ENCODE measurements at regions not wholly inside any gene's neighbourhood (a gene's known extent, or its start where the extent isn't known, plus 50 kb on each side); places are given as distances from the start of the nearest gene placed in this dataset.
"Not testable (repeated sequence)": the region's sequence is repeated elsewhere in the genome, so short reads cannot be mapped to it uniquely, and the experiment has no call there.

DNA sequence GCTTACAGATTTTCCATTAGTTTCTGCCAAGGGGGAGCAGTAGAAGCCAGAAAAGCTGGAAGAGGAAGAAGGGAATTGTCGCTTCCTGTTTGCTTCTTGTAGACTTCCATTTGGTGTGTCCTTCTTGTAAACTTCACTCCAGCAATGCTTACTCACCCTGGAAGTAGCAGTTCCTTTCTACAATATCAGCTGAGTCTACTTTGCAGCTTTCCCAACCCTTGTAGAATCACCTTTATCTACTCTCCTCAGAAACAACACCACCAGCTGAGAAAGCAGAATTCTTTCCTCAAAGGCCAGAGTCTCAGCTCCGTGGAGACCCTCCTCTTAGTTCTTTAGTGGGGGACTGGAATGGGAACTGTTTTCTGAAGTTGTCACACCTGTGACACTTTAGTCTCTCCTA lies 1136.7 kb upstream of the TMPRSS15 start:
- no peak for DNase-seq

DNA sequence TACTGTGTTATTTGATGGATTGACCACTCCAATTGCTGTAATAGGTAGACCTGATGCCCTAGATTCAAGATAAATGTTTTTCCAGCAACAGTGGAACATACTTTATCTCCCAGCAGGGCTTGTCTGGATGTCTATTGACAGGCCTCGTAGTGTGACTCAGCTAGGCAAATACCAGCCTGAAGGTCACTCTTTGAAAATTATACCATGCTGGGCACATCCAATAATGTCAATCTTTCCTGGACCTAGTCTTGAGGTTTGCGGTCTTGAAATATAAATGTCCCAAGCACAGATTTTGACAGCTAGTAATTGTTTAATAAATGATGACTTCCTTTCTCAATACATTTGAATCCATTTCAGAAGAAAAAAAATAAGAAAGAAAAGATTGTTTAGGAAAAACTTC lies 1138.0 kb upstream of the TMPRSS15 start:
- no peak for DNase-seq

DNA sequence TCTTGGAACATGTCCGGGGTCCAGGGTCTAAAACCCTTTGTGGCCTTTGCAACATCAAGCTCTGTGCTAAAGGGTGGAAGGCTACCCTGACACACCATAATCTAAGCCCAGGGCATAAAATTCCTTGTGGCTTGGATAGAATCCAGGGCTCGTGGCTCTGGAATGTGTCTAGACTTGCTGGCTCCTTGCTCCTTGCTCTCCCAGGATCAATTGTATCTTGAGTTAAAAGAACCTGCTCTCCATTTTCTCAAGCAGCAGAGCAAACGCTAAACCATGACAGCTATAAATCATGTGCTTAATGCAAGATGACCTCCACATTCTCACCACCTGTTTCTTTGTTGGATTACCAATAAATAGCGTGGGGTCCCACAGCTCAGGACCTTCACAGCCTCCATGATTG lies 1140.9 kb upstream of the TMPRSS15 start:
- DNase-seq = not testable (repeated sequence)

DNA sequence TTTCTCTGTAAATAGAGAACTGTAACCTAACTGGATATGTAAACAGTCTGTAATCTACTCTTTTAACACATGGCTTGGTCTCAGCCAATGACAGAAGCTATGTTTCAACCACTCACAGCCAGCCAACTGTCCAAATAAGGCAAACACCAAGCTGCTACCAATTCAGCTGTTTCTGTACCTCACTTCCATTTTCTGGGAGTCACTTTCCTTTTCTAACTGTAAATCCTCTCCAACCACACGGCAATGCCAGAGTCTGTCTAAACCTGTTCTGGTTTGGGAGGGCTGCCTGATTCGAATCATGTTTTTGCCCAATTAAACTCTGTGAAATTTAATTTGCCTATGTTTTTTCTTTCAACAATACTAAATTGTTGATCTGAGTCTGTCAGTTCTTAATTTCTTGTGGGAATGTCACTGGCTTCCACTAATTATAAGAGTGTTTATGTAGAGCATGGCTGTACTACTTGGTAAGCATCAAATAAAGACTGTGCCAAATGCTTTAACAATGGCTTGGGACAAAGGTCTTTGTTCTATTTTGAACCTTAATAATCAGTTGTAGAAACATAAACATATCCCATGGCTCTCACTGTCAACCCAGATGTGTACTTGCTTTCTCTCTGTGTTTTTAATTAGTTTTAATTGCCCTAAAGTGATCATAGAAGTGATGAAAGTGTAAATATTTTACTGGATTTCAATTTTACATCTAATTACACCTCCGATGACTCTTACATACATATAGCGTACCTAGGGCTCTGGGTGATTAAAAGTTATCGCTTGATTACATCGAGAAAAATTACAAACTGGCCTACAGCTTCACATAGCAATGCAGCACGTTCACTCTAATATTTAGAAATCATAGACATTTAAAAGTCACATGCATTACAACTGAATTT lies 1144.6 kb upstream of the TMPRSS15 start:
- no peak for DNase-seq

DNA sequence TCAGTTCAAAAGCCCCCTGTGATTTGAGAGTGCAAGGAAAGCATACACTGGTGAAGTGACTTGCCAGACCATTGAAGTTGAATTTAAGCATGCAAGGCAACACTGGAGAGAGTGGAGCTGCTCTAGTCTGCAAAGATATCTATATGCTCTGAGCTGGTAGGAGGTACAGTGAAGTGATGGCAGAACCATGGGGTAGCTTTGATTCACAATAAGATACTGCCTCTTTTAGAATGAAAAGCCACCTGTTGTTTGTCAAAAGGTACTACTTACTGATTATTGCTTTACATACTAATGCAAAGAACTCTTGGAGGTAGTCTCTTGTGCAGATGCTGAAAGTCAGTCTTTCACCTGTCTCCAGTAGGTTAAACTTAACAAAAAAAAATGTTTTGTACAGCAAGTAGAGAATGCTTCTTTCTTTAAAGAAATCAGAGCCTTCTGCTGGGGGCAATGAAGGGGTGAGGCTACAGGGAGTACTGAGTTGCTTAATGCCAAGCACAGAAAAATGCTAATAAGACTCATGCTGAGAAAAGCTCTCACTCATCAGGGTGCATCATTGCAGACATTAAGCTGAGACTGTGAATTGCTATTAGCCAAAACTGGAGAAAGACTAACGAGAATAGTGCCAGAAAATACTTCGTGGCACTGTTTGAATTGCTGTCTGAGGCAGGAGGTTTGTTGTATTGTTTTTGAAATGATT lies 1150.5 kb upstream of the TMPRSS15 start:
- DNase-seq = no peak

DNA sequence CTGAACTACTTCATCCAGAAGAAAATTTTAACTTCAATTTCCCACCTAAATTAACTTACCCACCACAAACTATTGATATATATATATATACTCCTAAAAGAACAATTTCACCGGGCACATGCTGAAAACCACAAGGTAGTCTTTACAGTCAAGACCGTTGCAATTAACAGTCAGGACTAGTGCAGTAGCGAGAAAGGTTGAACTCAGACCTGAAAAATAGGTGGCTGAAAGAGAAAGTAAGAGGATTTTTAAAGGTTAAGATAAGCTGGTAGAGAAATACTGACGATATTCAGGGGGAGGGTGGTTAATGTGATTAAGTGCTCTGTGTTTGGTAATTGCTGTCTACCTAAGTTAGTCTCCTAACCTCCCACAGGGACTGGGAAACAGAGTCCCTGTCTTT lies 1153.5 kb upstream of the TMPRSS15 start:
- no peak for DNase-seq

DNA sequence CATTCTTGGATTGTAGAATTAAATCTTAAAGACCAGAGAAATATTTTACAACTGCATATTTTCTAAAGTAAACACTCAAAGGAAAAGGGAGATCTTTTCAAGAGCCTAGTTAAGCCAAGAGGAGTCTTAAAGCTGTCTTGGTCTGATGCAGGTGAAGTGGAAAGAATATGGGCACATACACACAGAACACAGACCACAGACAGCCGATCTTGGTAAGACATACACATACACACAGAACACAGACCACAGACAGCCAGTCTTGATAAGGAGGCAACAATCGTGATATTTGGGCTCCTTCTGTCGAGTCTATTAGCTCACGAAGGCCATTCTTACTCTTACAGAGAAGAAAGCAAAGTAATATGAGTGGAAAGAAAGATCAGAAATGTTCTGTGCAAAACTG lies 1153.9 kb upstream of the TMPRSS15 start:
- DNase-seq = no peak

DNA sequence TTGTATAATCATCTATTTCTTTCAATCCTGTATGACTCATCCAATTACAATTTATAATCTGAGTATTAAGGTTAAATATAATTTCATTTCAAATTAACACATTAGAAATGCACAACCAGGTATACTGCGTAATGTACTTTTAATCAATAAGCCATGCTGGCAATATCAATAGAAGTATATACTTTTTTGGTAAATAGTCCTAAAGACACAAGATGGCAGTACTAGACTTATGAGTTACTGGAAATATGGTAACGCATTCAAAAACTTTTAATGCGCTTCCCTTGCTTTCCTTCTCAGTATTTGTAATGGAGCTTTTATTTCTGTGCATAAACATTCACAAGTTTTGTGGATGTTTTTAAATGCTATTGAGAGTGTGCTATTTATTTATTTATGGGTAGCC lies 1162.0 kb upstream of the TMPRSS15 start:
- DNase-seq = no peak

DNA sequence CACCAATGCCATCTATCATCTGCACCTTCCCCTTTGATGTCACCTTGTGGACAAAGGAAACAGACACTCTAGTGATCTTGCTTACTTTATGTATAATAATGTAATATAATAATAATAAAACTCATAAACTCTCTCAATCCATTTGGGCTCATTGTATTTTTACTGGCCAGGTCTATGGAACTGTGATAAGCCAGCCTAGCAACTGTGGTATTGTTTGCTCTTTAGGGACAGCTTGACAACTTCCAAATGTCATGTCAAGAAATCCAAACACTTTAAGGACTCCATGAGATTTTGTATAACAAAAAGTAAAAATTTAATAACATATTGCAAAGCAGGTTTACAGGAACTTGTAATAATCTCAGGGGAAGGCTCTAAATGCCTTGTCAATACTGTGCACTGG lies 1163.4 kb upstream of the TMPRSS15 start:
- no peak for DNase-seq

DNA sequence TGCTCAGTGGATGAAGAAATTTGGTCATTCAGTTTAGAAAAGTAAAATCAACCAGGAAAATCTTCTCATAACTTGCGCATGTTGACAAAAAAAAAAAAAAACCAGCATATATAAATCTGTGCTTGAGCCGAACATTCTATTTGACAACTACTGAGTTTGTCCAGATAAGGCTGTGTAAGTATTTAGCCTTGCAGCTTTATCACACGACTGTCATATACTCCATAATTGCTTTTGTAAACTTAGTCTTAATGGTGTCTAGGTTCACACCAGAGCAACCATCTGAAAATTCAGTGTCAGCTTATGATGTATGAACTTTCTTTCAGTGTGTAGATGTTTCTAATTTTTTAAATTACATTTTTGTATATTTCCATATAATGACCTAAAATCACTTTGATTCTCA lies 1173.8 kb upstream of the TMPRSS15 start:
- DNase-seq = no peak

DNA sequence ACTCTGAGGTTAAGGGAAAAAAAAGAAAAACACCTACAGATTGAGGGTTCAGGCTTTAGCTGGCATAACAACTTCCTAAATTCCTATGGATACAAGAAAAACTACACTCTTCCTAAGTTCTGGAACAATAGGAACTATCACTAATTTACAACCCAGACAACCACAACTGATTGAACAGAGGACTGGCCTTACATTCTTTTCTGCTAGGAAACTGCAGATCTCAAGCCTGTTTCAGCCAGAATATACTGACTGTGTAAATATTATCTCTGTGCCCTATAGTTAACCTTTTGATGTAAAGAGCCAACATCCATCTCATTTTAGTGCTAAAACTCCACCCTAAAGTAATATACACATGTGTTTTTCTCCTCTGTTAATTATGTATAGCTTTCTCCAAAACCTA lies 1186.5 kb upstream of the TMPRSS15 start:
- DNase-seq = no peak

DNA sequence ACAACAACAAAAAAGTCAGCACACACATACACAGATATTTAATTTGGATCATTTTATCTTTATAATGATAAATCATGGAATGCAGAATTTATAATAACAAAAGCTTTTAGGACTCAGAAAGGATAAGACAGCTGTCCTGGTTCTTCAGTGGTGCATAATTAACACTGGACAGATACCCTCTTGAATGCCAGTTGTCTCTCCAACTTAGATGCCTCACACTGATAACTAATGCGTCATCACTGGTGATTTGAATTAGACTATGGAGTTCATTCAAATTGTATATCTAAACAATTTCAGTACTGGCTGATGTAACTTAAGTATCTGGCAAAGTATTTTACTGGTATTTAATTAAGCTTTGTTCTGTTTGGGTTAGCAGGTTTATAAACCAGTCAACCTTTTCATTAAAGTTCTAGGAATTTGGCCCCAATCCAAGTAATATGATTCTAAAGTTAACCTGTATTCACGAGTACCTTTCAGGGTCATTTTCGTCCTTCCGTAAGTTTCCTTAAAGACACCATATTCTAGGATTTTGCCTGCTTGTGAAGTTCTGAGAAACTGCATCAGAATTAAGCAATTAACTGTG lies 1199.5 kb upstream of the TMPRSS15 start:
- DNase-seq = no peak

DNA sequence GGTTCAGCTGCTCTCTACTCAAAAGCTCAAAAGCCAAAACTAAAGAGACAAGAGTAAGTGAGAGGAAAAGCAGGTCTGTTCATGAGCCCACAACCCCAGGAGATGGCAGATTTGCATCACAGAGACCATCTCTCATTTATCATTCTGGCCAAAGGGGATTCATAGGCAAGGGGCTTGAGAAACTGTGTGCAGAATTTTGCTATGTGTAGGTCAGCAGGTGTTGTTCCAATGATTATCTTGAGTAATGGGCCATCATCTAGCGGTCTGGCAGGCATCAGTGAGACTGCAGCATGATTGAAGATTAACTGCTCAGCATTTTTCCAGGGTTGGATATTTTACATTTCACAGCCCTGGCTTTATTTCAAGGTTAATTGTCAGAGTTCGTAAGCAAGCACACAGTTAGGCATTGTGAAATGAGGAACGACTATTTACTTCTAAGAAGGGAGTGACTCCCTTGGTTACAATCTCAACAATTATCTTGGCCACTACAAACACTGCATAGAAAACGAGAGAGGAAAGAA lies 1204.6 kb upstream of the TMPRSS15 start:
- DNase-seq = no peak

DNA sequence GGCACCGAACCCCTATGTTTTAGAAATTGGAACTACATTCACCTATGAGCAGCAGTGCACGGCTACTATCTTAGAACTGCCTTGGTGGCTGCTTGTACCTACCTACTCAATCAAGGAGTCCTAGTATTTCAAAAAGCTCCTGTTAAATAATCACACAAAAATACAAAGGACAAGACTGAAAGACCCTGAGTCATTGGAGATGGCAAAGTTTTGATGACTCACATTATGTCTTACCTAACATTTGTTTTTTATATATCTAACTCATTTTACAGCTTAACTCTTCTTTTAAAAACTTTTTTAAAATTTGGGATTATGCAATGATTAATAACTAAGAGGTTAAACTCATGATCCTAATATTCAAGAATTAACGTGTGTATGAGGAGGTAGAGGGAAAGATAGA lies 1206.0 kb upstream of the TMPRSS15 start:
- DNase-seq = no peak

DNA sequence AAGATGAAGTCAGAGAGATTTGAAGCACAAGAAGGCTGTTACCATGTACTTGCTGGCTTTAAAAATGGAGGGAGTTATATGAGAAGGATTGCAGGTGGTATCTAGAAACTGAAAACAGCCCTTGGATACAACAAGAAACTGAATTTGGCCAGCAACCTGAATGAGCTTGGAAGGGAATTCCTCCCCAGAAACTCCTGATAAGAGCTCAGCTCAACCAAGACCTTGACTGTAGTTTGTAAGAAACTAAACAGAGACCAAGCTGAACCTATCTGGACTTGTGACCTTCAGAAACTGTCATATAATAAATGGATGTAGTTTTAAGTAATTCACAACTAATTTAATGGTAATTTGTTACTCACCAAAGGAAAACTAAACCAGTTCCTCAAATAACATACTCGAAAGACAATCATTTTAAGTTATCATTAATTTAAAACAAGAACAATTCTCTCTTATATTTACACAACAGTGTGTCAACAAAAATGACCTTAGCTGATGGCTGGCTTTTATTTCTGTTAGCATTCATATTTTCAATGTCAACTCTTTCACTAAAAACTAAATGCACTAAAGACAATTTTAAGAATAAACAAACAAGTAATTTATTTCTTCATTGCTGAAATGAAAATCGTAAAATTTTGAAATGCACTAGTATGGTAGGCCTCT lies 1218.4 kb upstream of the TMPRSS15 start:
- no peak for DNase-seq

DNA sequence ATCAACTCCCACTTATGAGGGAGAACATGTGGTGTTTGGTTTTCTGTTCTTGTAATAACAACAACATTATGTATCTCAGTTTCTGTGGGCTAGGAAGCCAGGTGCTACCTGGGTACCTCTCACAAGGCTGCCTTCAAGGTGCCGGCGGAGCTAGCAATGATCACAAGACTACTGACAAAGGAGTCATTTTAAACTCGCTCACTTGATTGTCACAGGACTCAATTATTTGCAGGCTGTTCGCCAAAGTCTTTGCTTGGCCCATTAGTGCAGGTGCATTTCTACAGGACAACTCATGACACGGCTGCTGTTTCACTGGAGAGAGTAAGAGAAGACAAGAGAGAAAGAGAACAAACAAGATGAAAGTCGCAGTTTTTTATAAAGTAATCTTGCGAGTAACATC lies 1237.4 kb upstream of the TMPRSS15 start:
- no peak for DNase-seq

DNA sequence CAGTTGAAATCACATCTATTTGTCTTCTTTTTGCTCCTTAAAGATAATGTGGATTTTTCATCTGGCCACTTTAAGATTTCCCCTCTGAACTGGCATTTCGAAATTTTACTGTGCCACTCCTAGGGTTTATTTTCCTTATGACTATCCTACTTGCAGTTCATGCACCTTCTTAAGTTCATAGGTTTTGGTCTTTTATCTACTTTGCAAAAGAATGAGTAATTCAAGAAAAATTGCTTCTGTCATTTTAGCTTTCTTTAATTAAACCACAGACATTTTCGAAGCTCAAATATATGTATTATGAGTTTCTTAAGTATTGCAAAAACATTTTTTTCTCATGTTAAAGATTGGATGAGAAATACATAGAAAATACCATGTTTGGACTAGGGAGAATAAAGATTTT lies 1244.8 kb upstream of the TMPRSS15 start:
- no peak for DNase-seq

DNA sequence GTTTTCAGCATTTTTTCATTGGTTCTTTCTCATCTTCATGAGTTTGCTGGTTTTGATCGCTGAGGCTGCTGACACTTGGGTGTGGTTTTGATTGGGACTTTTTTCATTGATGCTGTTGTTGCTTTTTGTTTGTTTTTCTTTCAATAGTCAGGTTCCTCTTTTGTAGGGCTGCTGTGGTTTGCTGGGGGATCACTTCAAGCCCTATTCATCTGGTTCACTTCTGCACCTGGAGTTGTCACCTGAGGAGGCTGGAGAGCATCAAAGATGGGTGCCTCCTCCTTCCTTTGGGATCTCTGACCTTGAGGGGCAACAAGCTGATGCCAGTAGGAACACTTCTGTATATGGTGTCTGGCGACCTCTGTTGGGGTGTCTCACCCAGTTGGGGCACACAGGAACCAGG lies 1279.9 kb upstream of the TMPRSS15 start:
- DNase-seq = no peak

DNA sequence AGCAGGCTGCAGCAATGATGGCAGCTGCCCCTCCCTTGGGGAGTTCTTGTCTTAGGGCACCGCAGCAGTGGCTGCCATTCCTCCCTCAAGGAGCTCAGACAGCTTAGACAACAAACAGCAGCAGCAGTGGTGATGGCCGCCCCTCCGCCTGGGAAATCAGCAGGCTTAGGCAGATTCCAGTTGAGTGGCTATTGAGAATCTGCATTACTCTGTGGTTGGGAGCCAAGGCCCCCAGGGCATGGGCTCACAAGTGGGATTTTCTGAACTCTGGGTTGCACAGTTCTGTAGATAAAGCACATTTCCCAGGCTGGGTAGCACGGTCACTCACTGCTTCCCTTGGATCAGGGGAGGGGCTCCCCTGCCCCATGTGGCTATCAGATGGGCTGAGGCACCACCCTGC lies 1280.7 kb upstream of the TMPRSS15 start:
- DNase-seq = no peak

DNA sequence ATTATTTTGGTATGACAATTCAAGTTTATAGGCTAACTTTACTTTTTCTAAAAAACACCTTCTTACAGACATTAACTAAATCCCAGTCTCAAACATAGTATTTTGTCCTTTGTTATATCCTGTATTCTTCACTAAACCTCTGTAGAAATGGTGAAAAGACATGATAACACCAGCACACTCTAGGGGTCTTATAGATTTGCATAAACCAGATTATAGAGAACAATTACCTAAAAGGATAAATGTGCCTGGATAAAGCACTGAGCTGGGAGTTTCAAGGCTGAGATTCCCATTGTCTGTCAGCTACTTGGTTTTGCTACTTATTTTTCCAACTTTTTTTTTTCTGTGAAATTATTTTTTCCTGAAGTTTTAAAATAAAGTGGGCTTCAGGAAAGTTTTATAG lies 1288.6 kb upstream of the TMPRSS15 start:
- no peak for DNase-seq

DNA sequence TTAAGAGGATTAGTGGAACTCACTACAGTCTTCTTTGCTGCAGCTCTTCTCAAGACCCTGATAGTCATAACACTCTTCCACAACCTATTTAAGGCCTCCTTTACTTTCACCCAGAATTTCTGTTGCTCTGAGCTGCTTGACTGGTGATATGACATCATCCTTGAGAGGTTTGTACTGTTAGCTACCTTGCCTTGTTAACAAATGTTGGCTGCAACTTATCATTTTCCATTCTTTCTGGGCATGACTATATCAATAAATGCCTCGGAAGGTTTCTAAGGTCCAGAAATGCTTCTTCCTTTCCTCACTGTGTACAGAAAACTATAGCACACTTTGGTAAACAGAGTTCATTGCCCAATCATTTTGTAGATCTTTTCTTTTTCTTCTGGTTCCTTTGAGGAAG lies 1292.2 kb upstream of the TMPRSS15 start:
- DNase-seq = no peak

DNA sequence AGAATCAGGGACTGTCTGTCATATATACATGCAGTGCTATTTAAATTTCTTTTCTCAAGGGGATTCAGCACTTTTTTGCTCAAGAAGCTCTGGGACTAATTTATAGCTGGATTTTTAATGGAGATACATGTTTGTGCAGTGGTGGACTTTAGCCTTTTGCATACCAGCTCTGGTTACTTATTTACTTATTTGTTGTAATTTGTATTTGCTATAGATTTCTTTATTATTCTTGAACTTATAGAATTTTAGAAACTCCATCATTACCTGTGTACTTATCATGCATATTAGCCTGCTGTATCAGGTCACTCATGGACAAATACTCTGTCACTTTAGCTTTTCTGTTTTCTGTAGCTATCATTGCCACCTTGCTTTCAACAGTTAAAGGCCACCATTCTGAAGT lies 1296.9 kb upstream of the TMPRSS15 start:
- DNase-seq = no peak

DNA sequence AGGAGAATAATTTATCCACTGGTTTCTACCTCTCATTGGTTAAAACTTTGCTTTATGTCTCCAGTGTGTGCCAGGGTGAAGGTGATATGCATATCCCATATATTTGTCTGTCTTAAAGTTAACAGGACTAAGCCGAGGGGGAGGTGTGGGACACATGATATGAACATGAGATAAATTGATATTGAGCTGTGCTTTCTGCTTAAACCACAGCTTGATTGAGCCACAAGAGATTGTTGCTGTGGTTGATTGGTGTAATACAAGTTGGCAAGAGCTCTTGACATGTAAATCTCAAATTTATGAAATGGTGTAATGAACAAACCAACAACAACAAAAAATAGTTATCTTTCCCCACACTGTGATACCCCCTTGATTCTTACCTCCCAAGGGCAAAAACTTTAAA lies 1295.5 kb upstream of the NCAM2 start:
- DNase-seq = no peak

Measured in dermis blood vessel endothelial cell (primary cell).